Stomach (tissue), 8 donors: ENCODE measurements at regions not wholly inside any gene's neighbourhood (a gene's known extent, or its start where the extent isn't known, plus 50 kb on each side); places are given as distances from the start of the nearest gene placed in this dataset.

Experiments
- DNase-seq, 2 donors: peaks; one replicate each; pipeline versions ENCODE4 v3.0.0 to v3.0.0-alpha.2; 2013 to 2019
- H3K27ac ChIP-seq, 5 donors: fragments of 200-600 bp in 4 of 5; sonication (generic) in 4 of 5; one replicate each; pipeline ENCODE4 v1.5.1; 2013 to 2019; ENCODE audit warnings: mild to moderate bottlenecking in 1 of 5, moderate library complexity in 1 of 5
- H3K27me3 ChIP-seq, 3 donors: fragments of 200-600 bp; sonication (generic); one replicate each; pipeline ENCODE4 v1.5.1; 2017 to 2019; ENCODE audit warnings: mixed run types in 1 of 3
- H3K36me3 ChIP-seq, 4 donors: fragments of 200-600 bp; sonication (generic); 1 replicate in 3 of 4; 2 replicates in 1 of 4; pipeline ENCODE4 v1.5.1; 2016 to 2019
- H3K4me1 ChIP-seq, 4 donors: fragments of 200-600 bp; sonication (generic); one replicate each; pipeline ENCODE4 v1.5.1; 2016 to 2019
- H3K4me3 ChIP-seq, 4 donors: fragments of 200-600 bp; sonication (generic) in 3 of 4; one replicate each; pipeline ENCODE4 v1.5.1; 2016 to 2019; ENCODE audit warnings: mild to moderate bottlenecking in 1 of 4
- H3K9me3 ChIP-seq, 4 donors: fragments of 200-600 bp; sonication (generic); one replicate each; pipeline ENCODE4 v1.5.1; 2016 to 2019
- EP300 ChIP-seq: sonication (generic); formaldehyde crosslinking; IDR thresholded peaks from one replicate; pipeline ENCODE4 v1.6.1; 2017; ENCODE audit warnings: antibody characterized with exemption
- POLR2A ChIP-seq, 4 donors: fragments of 450-650 bp; IDR thresholded peaks; one replicate each; pipeline ENCODE4 v1.6.1; 2016; ENCODE audit warnings: antibody characterized with exemption in 4 of 4, control low read depth in 2 of 4, mild to moderate bottlenecking in 1 of 4, moderate library complexity in 1 of 4
- POLR2AphosphoS5 ChIP-seq, 3 donors: sonication (generic); formaldehyde crosslinking; IDR thresholded peaks; one replicate each; pipeline ENCODE4 v1.6.1; 2016; ENCODE audit warnings: antibody characterized with exemption in 3 of 3
- WGBS, 5 donors: extraction: QIAGEN DNeasy Blood & Tissue Kit in 3 of 5; methylation state at CpG; one replicate each; pipeline versions ENCODE4 v1.1.5 to v1.1.7; 2013 to 2018; 5-methylcytosine and 5-hydroxymethylcytosine counted together
- intact Hi-C: fragments of 100-400 bp; cut with DNase I; formaldehyde crosslinking; loops from one replicate; pipeline ENCODE4 v1.15.1; 2023; ENCODE audit warnings: low total_unique reads
- TF ChIP-seq, protein P1 (sequence below), 7 experiments: fragments of 450-650 bp in 4 of 7; fragments of 200-600 bp in 3 of 7; sonication (generic) in 3 of 7; IDR thresholded peaks; one replicate each; pipeline ENCODE4 v1.5.1; 2016 to 2019; ENCODE audit warnings: antibody characterized with exemption in 7 of 7, control low read depth in 2 of 7, mild to moderate bottlenecking in 1 of 7
- donor health status: healthy with polysubstance abuse.
- donor health status: Bipolar disorder and iron deficiency.
- donor health status: healthy.

- Histone ChIP-seq H3K27me3 (no peaks in the 10 kb centered on the region), H3K36me3 (no peaks in the 10 kb centered on the region)
- WGBS, 5 donors = 77 to 90% (median 86%) methylated on average over 4 to 5 of the region's 5 CpGs
Measured at GRCh38 chr1:219399446-219399845, 213.5 kb downstream of the ZC3H11B start.

GRCh38 chr1:219398815-219399396 is 214.0 kb downstream of the ZC3H11B start:
- no peak for DNase-seq
- TF ChIP-seq EP300 (no peak), POLR2A (IDR thresholded peaks at IDR 0.05) (no peak), POLR2AphosphoS5 (IDR thresholded peaks at IDR 0.05) (no peak)
- TF ChIP-seq, protein P1, sequence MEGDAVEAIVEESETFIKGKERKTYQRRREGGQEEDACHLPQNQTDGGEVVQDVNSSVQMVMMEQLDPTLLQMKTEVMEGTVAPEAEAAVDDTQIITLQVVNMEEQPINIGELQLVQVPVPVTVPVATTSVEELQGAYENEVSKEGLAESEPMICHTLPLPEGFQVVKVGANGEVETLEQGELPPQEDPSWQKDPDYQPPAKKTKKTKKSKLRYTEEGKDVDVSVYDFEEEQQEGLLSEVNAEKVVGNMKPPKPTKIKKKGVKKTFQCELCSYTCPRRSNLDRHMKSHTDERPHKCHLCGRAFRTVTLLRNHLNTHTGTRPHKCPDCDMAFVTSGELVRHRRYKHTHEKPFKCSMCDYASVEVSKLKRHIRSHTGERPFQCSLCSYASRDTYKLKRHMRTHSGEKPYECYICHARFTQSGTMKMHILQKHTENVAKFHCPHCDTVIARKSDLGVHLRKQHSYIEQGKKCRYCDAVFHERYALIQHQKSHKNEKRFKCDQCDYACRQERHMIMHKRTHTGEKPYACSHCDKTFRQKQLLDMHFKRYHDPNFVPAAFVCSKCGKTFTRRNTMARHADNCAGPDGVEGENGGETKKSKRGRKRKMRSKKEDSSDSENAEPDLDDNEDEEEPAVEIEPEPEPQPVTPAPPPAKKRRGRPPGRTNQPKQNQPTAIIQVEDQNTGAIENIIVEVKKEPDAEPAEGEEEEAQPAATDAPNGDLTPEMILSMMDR (IDR thresholded peaks at IDR 0.05) = no peak
- intact Hi-C loops = no loop called here
- H3K36me3 ChIP-seq = no peaks in the 10 kb centered on the region
- H3K4me1 ChIP-seq = no peaks in the 10 kb centered on the region
- H3K27me3 ChIP-seq = no peaks in the 10 kb centered on the region
- no peak overlapping the region for H3K27ac ChIP-seq
- 61 to 88% (median 77%) methylated on average over 1 to 2 of the region's 2 CpGs for WGBS, 5 donors
- peaks cover 0 to 19% (median 7%) of the 10 kb centered on the region in 4 donors for H3K9me3 ChIP-seq
- H3K4me3 ChIP-seq = no peak overlapping the region

More at GRCh38 chr1:219399446-219399845, 213.5 kb downstream of the ZC3H11B start:
- Histone ChIP-seq H3K27ac (no peak overlapping the region), H3K4me3 (no peak overlapping the region), H3K4me1 (no peaks in the 10 kb centered on the region), H3K9me3 (peaks cover 0 to 19% (median 7%) of the 10 kb centered on the region in 4 donors)
- no peak for DNase-seq
- intact Hi-C loops = no loop called here
- TF ChIP-seq EP300 (no peak), POLR2A (IDR thresholded peaks at IDR 0.05) (no peak), POLR2AphosphoS5 (IDR thresholded peaks at IDR 0.05) (no peak)
- TF ChIP-seq, protein P1 (IDR thresholded peaks at IDR 0.05) = no peak

- Histone ChIP-seq H3K4me3 (no peak overlapping the region), H3K36me3 (no peaks in the 10 kb centered on the region), H3K27me3 (no peaks in the 10 kb centered on the region), H3K9me3 (peaks cover 0 to 26% (median 14%) of the 10 kb centered on the region in 4 donors), H3K4me1 (no peaks in the 10 kb centered on the region), H3K27ac (no peak overlapping the region)
- TF ChIP-seq, protein P1 (IDR thresholded peaks at IDR 0.05) = no peak
- TF ChIP-seq POLR2A (IDR thresholded peaks at IDR 0.05) = no peak
- no peak for TF ChIP-seq EP300
- DNase-seq = no peak
- intact Hi-C loops = no loop called here
- WGBS, 5 donors = 22 to 41% (median 30%) methylated on average over 1 of the region's 1 CpG
Measured at GRCh38 chr1:219397511-219397910, 215.4 kb downstream of the ZC3H11B start.

DNA sequence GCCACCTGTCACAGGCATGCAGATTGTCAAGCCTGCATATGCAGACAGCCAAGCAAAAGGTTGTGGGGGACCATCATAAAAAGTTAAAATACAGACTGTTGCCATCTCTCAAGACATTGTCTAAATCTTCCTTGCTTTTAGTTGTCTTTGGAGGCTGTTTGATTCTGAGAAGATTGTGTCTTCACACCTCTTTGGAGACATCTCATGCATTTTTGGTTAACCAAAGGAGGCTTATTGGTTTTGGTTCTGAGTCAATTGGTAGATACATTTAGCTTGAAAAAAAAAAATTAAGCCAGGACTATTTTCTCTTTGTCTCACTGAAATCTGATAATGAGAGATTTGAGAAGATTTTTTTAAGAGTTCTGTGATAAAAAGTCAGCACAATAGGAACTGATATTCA is 217.6 kb downstream of the LYPLAL1 start:
- no peak overlapping the region for H3K27ac ChIP-seq
- no peaks in the 10 kb centered on the region for H3K4me1 ChIP-seq
- no peak for TF ChIP-seq POLR2AphosphoS5 (IDR thresholded peaks at IDR 0.05)
- TF ChIP-seq, protein P1 (IDR thresholded peaks at IDR 0.05) = no peak
- peaks cover 0 to 22% (median 14%) of the 10 kb centered on the region in 4 donors for H3K9me3 ChIP-seq
- H3K27me3 ChIP-seq = no peaks in the 10 kb centered on the region
- H3K4me3 ChIP-seq = no peak overlapping the region
- no peaks in the 10 kb centered on the region for H3K36me3 ChIP-seq
- intact Hi-C loops = no loop called here
- DNase-seq = no peak
